Caco-2 (cell line): ENCODE measurements at regions not wholly inside any gene's neighbourhood (a gene's known extent, or its start where the extent isn't known, plus 50 kb on each side); places are given as distances from the start of the nearest gene placed in this dataset.

Experiments used
- BruUV-seq: library from RNA; stranded (reverse); fragments of 400-500 nt; replicated peaks from 2 replicates; lab custom pipeline; 2021; lab: Mats Ljungman, UMichigan
- CTCF ChIA-PET: fragments of 300-600 bp; sonication (Branson Sonifier 250); formaldehyde crosslinking; loops from one replicate; lab custom pipeline; 2022; ENCODE audit warnings: antibody characterized with exemption; lab: Charles Lee
- POLR2A ChIA-PET: fragments of 300-600 bp; sonication (Branson Sonifier 250); formaldehyde crosslinking; loops from one replicate; lab custom pipeline; 2022; ENCODE audit warnings: antibody characterized with exemption; lab: Charles Lee
- DNase-seq, 2 experiments: peaks; one replicate each; pipeline versions ENCODE4 v3.0.0 to v3.0.0-alpha.2; 2020 to 2022
- H3K27me3 ChIP-seq: replicated peaks from 2 replicates; pipeline ENCODE4 v1.6.0; 2011; ENCODE audit warnings: low read length; ENCODE audit not compliant: control insufficient read depth, insufficient read depth
- H3K36me3 ChIP-seq: 2 replicates; pipeline ENCODE4 v1.5.1; 2011; ENCODE audit warnings: low read length; ENCODE audit not compliant: control insufficient read depth, insufficient read depth
- H3K4me1 ChIP-seq: fragments of 250-450 bp; sonication (Bioruptor Pico); 2 replicates; pipeline ENCODE4 v1.5.1; 2020; ENCODE audit warnings: mild to moderate bottlenecking
- H3K4me3 ChIP-seq: 2 replicates; pipeline ENCODE4 v1.5.1; 2011; ENCODE audit warnings: low read depth, mild to moderate bottlenecking, control low read depth, low read length
- H3K9me3 ChIP-seq: fragments of 250-450 bp; sonication (Bioruptor Pico); 2 replicates; pipeline ENCODE4 v1.5.1; 2020; ENCODE audit warnings: mild to moderate bottlenecking, moderate library complexity
- H3K27ac Mint-ChIP-seq: one replicate; pipeline ENCODE4 v1.8.0; 2022; ENCODE audit warnings: mixed read lengths; ENCODE audit not compliant: unreplicated experiment
- H3K27me3 Mint-ChIP-seq: one replicate; pipeline ENCODE4 v1.8.0; 2022; ENCODE audit warnings: mixed read lengths; ENCODE audit not compliant: insufficient read depth, unreplicated experiment
- H3K36me3 Mint-ChIP-seq: one replicate; pipeline ENCODE4 v1.8.0; 2022; ENCODE audit warnings: mild to moderate bottlenecking, mixed read lengths; ENCODE audit not compliant: insufficient read depth, unreplicated experiment
- H3K4me1 Mint-ChIP-seq: one replicate; pipeline ENCODE4 v1.8.0; 2022; ENCODE audit warnings: low read depth, mixed read lengths; ENCODE audit not compliant: unreplicated experiment
- H3K4me3 Mint-ChIP-seq: one replicate; pipeline ENCODE4 v1.8.0; 2022; ENCODE audit warnings: mild to moderate bottlenecking, moderate library complexity, mixed read lengths; ENCODE audit not compliant: unreplicated experiment
- H3K9me3 Mint-ChIP-seq: one replicate; pipeline ENCODE4 v1.8.0; 2022; ENCODE audit warnings: mixed read lengths; ENCODE audit not compliant: unreplicated experiment
- CTCF ChIP-seq, 2 experiments: fragments of 200-600 bp in 1 of 2; IDR thresholded peaks; 1 replicate in 1 of 2; 2 replicates in 1 of 2; pipeline versions ENCODE4 v1.5.1 to v1.8.0; 2011 to 2022; ENCODE audit warnings: antibody characterized with exemption in 1 of 2, control low read depth in 1 of 2, inconsistent platforms in 1 of 2, low read depth in 1 of 2, low read length in 1 of 2, mild to moderate bottlenecking in 1 of 2, moderate library complexity in 1 of 2; ENCODE audit not compliant: insufficient read depth in 1 of 2, severe bottlenecking in 1 of 2, unreplicated experiment in 1 of 2
- intact Hi-C: fragments of 100-400 bp; cut with micrococcal nuclease; formaldehyde crosslinking; loops from one replicate; pipeline ENCODE4 v1.10.0; 2022; ENCODE audit not compliant: unreplicated experiment

DNA sequence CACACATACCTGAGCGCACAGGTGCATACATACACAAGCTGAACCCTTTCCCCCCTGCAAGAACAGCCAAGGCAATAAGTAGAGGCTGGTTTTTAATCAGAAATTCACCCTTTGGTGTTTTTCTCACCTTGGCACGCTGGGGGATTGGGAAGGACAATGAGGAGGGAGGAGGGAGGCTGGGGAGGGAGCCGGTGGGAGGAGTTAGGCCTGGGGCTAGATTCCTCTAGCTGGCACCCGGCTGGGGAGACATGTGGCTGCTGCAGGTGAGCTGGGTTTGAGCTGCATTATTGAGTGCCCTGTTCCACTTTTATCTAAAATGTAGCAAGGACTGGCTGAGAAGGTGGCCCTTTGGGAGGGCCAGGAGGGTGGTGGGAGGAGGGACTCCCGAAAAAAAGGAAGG, 97.8 kb upstream of the CSF3R start:
- H3K9me3 Mint-ChIP-seq = no peaks in the 10 kb centered on the region
- ChIA-PET POLR2A (no interaction called here), CTCF (no interaction called here)
- H3K4me3 Mint-ChIP-seq = no peak overlapping the region
- no peaks in the 10 kb centered on the region for H3K36me3 Mint-ChIP-seq
- Histone ChIP-seq H3K4me3 (no peak overlapping the region), H3K36me3 (no peaks in the 10 kb centered on the region), H3K4me1 (no peaks in the 10 kb centered on the region), H3K9me3 (no peaks in the 10 kb centered on the region), H3K27me3 (no peaks in the 10 kb centered on the region; the same call in 1 of the 2 replicates)
- no TSS peak for BruUV-seq
- no peak for TF ChIP-seq CTCF (IDR thresholded peaks at IDR 0.05; ENCODE audit: insufficient read depth in 1 of 2, low read depth in 1 of 2, low read length in 1 of 2, severe bottlenecking in 1 of 2, unreplicated experiment in 1 of 2)
- no peak for DNase-seq
- no peak overlapping the region for H3K27ac Mint-ChIP-seq
- intact Hi-C loops = no loop called here
- no peaks in the 10 kb centered on the region for H3K4me1 Mint-ChIP-seq
- H3K27me3 Mint-ChIP-seq = peaks cover 6% of the 10 kb centered on the region

DNA sequence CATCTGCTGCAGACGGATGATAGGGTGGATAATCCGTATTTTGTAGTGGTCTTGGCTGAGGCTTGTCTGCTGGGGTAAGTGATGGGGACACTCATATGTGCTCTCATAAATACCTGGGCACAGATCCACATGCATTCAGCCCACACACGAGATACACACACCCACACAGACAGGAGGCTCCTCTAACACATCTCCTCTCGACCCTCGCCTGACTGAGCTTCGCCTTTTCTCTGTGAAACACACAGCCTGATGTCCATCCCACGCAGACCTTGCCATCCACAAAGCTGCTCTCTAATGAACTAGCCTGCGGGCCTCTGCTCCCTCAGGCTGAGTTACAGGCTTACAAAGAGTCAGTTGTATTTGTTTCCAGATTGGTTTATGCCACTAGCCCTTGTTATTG, 96.3 kb upstream of the CSF3R start:
- intact Hi-C loops = no loop called here
- no peak for DNase-seq
- Histone ChIP-seq H3K36me3 (no peaks in the 10 kb centered on the region), H3K9me3 (no peaks in the 10 kb centered on the region), H3K4me1 (no peaks in the 10 kb centered on the region), H3K27me3 (no peaks in the 10 kb centered on the region; the same call in 1 of the 2 replicates), H3K4me3 (no peak overlapping the region)
- peaks cover 3% of the 10 kb centered on the region for H3K27me3 Mint-ChIP-seq
- no peak overlapping the region for H3K27ac Mint-ChIP-seq
- H3K36me3 Mint-ChIP-seq = no peaks in the 10 kb centered on the region
- H3K4me3 Mint-ChIP-seq = no peak overlapping the region
- H3K4me1 Mint-ChIP-seq = no peaks in the 10 kb centered on the region
- no peak for TF ChIP-seq CTCF (IDR thresholded peaks at IDR 0.05; ENCODE audit: insufficient read depth in 1 of 2, low read depth in 1 of 2, low read length in 1 of 2, severe bottlenecking in 1 of 2, unreplicated experiment in 1 of 2)
- ChIA-PET CTCF (no interaction called here), POLR2A (no interaction called here)
- BruUV-seq = no TSS peak
- no peaks in the 10 kb centered on the region for H3K9me3 Mint-ChIP-seq

- no peak for DNase-seq
- H3K27me3 Mint-ChIP-seq = peaks cover 16% of the 10 kb centered on the region
- H3K4me3 Mint-ChIP-seq = no peak overlapping the region
- Histone ChIP-seq H3K4me1 (no peaks in the 10 kb centered on the region), H3K9me3 (no peaks in the 10 kb centered on the region), H3K36me3 (no peaks in the 10 kb centered on the region), H3K27me3 (no peaks in the 10 kb centered on the region), H3K4me3 (no peak overlapping the region)
- no peak for TF ChIP-seq CTCF (IDR thresholded peaks at IDR 0.05; ENCODE audit: insufficient read depth in 1 of 2, low read depth in 1 of 2, low read length in 1 of 2, severe bottlenecking in 1 of 2, unreplicated experiment in 1 of 2)
- BruUV-seq = no TSS peak
- no peaks in the 10 kb centered on the region for H3K9me3 Mint-ChIP-seq
- no peaks in the 10 kb centered on the region for H3K4me1 Mint-ChIP-seq
- intact Hi-C loops = no loop called here
- no peaks in the 10 kb centered on the region for H3K36me3 Mint-ChIP-seq
- POLR2A ChIA-PET = no interaction called here
- no peak overlapping the region for H3K27ac Mint-ChIP-seq
- CTCF ChIA-PET = interaction anchor here (0.6 to 1.7 kb wide), 10 partner anchors 9 to 858 kb away, joined by 3 to 7 read pairs (median 3); no protein-coding TSS in a partner anchor
Observed at GRCh38 chr1:36576551-36577110, 93.9 kb upstream of the CSF3R start.
